Activated naive CD4-positive, alpha-beta T cell (primary cell): ENCODE measurements at regions not wholly inside any gene's neighbourhood (a gene's known extent, or its start where the extent isn't known, plus 50 kb on each side); places are given as distances from the start of the nearest gene placed in this dataset.
A peak's percentile ranks its signal among the peaks of the same experiment; 100 is the strongest.

ENCODE experiments used
- DNase-seq, 4 experiments: peaks; one replicate each; lab custom pipeline; 2025; lab: John Stamatoyannopoulos, UW

DNA sequence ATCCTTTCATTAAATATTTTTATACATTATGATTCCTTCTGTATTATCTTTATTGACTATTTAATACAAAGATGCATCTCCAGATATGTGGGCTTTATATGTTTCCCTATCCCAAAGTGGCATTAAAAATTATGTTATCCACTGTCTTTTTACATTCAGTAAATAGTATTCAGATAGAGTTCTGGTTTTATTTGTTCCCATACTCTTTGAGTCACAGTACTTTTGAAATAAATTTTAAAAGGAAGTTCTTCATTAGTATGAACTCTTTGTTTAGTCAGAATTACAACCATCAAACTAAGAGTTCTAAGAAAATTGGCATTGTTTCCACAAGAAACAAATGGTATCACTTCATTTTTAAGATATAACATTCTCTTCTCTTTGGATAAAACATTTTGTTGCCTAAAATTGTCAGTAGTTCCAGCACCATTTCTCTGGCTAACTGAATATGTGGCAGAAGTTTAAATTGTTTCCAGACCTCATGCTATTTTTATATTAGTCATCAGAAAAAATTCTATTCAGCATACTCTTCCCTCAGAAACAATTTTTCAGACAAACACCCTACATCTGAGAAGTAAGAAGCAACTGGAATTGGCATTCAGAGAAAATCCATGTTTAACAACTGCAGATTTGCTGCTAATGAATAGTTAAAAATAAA lies 88.5 kb upstream of the COL5A2 start:
- no peak for DNase-seq

DNA sequence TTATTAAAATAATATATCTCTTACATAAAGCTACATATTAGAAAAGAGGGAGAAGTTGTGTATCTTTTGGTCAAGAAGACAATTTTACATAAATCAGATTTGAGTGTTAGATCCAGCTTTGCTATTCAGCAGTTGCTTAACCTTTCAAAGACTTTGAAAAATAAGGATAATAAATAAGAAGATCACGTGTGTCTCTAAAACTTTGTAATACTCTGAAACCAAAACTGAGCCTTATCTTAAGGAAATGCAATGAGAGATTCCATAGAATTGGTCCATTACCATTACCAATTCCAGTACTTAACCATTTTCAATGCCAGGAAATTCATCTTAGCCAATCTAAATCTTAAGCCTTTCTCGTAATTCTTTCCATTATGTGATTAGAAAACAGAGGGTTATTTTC lies 89.2 kb upstream of the COL5A2 start:
- no peak for DNase-seq

DNA sequence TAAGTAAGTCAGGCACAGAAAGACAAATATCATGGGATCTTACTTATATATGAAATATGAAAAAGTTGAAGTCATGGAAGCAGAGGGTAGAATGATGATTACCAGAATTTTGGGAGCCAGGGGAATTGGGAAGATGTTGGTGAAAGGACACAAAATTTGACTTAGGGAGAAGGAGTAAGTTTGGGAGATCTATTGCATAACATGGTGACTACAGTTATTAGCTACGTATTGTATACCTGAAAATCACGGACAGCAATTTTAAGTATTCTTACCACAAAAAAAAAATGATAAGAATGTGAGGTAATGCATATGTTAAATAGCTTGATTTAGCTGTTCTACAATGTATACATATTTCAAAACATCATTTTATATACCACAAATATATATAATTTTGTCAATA lies 94.2 kb upstream of the COL5A2 start:
- DNase-seq: no peak

DNA sequence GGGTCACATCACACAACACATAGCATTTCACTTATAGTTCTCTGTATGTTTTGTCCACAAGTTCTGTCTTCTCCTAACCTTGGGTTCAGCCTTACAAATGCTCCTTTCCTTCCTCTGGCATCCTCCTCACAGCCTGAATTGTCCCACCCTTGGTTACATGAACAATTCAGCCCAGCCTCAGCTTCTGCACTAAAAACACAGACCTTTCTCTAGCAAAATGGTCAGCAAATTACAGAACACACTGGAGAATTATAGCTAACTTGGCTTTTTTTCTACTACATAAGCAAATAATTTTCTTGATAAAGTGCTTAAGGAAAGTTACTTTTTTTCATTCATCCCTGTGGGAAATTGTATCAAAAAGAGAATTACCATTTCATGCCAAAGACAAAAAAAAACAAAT lies 94.8 kb upstream of the COL5A2 start:
- DNase-seq: no peak

DNA sequence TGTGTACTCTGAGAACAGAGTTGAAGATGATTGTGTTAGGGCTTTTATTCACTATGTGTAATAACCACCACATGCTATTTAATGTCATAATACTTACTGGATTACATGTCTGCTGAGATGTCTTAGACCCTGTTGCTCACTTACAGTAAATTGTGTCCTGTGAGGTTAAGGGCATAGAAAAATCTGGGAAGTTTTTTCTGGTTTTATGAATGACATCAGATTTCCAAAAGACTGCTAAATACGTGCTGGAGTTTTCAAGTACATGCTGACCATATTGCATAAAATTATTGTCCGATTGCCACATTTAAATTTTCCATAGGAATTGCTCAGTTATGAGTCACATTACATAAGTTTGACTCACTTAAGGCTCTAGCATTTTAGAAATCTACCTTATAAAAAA lies 96.7 kb upstream of the COL5A2 start:
- DNase-seq: no peak

DNA sequence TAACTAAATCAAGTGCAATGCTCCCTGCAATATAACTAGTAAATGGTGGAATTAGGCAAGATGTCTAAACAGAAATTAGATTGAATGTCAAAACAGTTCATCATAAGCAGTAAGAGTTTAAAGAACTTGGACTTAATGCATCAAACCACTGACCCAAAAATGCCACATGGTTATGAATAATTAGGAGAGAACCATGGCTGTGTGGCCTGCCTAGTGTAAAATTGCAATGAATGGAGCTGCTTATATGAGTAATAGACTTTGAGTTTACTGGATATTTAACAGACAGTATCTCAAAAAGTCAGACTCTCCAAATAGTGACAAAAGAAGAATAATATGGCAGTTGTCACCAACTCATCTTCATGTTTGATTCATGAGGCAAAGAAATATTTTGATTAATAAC lies 101.6 kb upstream of the COL5A2 start:
- DNase-seq: no peak

DNA sequence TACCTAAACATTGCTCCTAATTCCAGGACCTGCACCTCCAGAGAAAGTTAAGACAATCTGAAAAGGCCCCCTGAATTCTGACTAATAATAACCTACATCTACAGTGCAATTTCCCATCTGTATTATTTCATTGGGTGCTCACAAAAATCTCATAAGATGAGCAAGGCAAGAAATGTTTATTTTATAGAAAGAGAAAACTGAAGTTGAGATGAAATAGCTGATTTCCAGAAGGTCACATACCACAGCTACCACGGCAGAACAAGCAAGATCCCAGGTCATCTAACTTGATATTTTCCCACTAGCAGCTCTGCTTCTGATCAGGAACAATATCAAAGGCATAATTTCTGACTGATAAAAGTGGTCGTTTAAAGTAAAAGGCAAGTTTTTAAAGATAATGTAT lies 105.8 kb upstream of the COL5A2 start:
- no peak for DNase-seq

DNA sequence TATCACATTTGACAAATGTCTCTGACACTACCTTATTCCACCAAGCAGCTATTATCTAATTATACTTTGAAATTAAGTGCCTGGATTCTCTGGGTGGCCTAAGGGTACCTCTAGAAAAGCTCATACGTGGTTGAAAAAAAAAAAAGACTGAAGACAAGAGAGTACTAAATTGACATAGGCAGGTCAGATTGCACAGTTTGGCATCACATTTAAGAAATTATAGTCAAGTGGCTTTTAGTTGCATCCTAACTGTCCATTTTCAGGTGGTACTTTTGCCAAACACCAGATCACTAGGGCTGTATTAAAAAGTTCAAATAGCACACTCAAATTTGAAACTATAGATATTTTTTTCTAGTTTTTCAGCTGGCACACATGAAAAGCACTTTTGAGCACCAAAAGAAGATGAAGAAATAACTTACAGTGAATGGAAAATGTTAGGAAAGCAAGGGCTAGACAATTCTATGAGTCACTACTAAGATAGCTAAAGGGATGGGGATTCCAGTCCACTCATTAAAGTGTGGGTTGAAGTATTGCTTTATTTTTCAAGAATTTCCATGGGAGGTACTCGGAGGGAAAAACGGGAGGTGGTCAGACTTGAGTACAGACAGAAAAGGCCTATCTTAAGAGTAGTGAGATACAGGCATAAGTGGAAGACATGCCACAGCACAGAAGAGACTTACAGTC lies 106.5 kb upstream of the COL5A2 start:
- DNase-seq: no peak

DNA sequence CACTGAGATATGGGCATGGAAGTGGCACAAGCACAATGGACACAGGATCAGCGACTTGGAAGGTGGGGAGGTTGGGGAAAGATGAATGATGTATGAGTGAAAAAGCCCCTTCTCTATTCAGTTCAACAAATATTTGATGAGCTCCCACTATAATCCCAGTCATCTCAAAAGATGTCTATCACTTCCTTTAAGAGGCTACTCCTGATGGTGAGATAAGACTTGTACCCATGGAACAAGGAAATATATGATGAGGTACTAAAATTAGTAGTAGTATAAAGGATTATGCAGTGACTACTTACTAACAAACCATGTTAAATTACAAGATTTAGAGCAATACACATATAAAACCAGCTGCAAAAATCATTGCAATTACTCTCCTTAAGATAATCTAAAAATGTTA lies 107.8 kb upstream of the COL5A2 start:
- no peak for DNase-seq

DNA sequence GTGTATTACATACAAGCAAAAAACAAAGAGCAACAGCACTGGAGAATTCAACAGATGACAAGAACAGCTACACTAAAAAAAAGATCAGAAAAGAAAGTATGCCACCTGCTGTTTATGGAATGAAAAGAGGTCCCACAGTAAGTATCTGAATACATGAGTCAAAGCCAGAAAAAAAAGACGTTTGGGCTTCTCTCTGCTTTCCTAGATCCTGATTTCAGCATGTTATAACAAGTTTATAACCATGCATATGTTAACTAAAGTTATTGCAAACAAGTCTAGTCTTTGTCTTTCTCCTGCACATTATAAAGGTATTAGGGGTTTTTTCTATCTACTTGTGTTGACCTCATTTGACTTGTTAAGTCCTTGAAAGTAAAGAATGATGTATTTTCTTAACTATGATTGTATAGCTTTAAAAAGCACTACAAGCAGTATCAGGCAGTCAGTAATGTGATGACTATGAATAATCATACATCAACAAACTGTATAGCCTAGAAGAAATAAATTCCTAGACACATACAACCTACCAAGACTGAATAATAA lies 108.5 kb upstream of the COL5A2 start:
- no peak for DNase-seq

DNA sequence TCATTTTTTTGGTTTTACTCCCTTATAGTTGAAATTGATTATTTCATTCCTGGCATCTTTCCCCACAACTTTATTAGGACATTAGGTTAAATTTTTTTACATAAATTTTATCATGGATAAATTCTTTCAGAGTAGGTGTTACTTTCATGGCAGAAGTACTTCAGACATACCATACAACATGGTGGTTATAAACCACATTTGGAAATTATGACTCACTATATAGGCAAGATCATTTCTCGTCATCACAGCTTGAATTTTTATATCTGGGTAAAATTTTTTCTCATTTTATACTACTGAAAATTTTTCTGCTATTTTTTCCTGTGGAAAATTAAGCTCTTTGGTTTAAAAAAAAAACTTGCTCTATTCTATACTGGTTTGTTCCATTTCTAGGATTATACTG lies 111.9 kb upstream of the COL5A2 start:
- no peak for DNase-seq

DNA sequence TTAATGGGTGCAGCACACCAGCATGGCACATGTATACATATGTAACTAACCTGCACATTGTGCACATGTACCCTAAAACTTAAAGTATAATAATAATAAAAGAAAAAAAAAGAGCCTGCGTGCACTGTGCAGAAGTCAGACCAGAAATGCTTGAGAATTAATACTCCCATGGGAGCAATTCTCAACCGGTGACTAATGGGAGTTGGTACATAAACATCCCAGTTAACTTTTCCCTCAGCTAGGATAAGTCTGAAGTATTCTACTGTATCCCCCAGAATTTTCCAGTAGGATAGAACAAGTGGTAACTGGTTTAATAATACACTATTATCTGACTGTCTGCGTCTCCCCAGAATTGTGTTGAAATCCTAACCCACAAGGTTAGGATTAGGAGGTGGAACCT lies 113.6 kb upstream of the COL5A2 start:
- DNase-seq: no peak

DNA sequence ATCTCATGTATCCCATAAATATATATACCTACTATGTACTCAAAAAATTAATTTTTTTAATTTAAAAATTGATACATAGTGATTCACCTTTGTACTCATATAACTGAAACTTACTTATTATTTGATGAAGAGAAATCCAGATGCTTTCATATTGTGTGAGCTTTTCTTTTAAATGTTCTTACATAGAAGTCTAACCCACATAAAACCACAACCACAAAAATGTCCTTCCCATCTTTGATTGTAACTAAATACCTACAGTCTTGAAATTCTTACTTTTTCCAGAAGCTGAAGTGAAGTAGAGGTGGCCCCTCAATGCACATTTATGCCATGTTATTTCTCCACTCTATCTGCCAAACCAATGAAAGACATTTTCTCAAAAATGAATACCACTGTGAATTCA lies 117.9 kb upstream of the COL5A2 start:
- DNase-seq: no peak

DNA sequence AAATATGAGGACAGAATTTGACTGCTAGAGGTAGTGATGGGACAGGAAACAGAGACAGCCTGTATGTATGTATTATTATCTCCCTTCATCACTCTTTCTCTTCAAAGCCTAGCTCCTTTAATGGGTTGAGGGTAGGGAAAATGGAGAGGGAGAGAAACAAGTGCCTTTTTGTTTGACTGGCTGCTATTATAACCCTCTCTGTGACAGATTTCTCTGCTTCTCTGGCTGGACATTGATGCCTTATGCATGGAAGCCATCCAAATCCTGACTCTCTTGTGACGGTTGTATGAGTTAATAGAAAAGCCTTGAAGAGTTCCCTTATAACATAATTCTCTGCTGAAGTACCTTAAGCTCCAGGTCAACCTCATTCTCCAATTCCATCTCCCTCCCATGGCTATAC lies 118.5 kb upstream of the COL5A2 start:
- no peak for DNase-seq

DNA sequence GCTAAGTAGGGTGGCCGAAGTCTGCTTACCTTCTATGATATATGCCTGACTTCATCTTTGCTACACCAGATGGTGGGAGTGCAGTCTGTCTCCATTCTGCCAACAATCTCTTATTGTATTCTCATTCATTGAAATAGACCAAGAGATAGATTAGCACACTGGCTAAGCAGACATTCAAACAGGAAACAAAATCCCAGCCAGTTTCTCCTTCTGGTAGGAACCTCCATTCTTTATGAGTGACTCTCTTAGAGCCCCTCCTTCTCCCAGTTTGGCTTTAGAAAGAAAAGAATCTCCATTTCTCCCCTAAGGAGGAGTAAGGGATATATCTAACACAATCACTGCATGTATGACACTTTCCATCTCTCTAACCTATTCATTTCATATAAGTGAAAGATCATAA lies 118.9 kb upstream of the COL5A2 start:
- no peak for DNase-seq

DNA sequence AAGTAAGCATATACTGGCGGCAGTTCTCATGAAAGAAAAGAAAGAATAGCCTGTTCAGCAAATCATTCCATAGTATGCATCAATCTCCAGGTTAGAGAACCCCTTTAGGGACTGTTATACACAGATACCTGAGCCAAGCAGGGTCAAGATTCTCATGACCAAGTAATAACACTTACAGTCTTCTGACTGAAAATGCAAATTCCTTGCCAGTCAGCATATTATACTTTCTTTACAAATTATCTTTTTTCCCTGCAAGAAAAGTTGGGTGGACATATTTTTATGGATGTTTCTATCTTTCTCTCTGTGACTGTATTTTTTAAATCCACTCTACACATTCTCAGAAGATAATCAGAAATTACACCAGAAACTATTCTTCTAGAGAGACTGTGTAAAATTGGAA lies 120.4 kb upstream of the COL5A2 start:
- DNase-seq: no peak

DNA sequence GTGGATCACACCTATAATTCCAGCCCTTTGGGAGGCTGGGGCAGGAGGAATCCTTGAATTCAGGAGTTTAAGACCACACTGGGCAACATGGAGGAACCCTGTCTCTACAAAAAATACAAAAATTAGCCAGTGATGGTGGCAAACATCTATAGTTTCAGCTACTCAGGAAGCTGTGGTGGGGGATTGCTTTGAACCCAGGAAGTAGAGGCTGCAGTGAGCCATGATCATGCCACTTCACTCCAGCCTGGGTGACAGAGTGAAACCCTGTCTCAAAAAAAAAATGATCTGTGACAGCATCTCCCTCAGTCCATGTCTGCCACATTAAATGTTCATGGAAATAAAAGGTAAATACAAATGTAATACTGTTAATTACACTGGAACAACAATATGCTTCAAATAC lies 121.4 kb upstream of the COL5A2 start:
- DNase-seq: peak in 1 of 4 experiments; percentile 1

DNA sequence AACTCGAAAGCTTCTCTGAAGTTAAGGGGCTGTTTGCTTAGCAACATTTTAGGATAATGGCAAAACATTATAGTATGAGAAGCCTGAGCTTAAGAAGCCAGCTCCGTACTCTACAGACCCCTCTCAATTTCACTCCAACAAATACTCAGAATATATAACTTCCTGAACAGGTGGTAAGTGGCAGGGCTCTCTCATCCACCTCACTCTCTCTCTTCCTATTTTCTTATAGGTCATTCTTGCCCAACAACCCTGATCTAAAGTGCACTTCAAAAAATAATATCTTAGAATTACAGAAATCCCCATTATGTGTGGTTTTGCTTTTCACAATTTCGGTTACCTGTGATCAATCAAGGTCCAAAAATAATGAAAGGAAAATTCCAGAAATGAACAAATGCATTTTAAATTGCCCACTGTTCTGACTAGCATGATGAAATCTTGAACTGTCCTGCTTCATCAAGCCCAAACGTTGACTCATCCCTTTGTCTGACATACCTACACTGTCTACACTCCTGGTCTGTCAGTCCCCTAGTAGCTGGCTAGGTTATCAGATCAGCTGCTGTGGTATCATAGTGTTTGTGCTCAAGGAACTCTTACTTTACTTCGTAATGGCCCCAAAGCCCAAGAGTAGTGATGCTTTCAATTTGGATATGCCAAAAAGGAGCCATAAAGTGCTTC lies 122.8 kb upstream of the COL5A2 start:
- DNase-seq: no peak

DNA sequence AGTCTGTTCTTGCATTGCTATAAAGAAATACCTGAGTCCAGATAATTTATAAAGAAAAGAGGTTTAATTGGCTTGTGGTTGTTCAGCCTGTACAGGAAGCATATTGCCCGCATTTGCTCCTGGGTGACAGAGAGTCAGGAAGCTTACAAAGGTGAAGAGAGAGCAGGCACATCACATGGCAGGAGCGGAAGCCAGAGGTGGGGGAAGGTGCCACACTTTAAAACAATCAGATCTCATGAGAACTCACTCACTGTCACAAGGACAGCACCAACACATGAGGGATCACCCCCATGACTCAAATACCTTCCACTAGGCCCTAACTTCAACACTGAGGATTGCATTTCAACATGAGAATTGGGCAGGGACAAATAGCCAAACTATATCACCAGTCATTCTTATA lies 124.8 kb upstream of the COL5A2 start:
- DNase-seq: peak in 2 of 4 experiments; percentile 3 to 14

DNA sequence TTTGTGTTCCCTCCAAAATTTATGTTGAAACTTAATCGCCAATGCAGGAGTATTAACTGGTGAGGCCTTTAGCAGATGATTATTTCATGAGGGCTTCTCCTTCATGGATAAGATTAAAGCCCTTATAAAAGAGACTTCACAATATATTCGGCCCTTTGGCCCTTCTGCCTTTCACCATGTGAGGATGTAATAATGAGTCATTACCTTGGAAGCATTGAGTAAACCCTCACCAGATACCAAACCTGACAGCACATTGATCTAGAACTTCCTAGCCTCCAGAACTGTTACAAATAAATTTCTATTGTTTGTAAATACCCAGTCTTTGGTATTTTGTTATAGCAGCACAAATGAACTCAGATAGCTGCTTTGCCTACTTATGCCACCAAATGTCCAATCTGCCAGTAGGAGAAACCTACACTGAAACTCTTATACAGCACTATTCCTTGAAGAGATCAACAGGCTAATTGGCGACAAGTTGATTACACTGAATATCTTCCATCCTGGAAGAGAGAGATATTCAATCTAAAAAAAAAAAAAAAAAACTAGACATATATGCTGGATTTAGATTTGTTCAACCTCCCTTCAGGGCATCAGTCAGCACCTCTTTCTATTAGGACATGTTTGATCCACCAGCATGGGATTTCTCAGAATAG lies 125.9 kb upstream of the COL5A2 start:
- no peak for DNase-seq

DNA sequence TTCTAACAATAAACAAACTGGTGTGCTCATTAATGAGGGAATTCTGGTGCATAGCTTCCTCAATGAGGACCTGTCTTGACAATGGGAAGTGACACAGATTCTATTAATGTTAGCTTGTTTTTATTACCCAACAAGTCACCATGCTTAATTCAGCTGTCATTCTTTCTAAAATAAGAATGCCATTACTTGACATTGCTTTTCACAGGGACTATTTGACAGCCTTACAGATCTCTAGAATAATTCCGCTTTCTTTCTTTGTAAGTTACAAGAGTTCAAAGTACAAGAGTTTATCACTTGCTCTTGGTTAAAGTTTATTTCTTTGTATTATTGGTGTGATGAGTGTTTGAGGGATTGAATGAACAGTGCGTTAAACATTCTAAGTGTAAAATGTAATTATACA lies 127.0 kb upstream of the COL5A2 start:
- no peak for DNase-seq

DNA sequence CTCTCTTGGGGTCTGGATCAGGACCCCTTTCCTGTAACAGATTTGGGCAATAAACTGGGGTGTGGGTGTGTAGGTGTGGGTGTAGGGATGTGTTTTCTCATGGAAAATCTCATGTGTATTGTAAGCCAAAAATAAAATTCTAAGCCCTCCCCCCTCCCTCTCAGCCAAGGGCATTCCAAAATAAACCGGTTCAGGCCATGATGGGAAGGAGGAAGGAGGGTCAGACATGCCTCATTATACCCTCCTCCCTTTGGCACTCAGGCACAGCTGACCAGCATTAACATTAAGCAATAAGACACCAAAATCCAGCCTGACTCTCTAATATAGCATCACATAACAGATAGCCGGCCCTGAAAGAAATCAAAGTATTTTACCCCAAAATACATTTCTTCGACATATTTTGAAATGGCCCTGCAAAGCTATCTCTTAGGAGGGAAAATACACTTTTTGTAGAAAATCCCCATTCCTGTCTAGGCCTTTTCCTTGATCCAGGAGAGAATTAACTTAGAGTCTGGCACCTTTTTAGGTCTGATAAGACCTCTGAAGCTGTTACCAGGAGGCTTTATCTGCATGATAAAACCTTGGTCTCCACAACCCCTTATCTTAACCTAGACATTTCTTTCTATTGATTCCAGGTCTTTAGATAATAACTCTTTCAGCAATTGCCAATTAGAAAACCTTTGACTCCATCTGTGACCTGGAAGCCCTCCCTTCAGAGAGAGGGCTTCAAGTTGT lies 128.7 kb upstream of the COL5A2 start:
- DNase-seq: no peak
